Sigmoid colon (tissue), 6 donors: ENCODE measurements at regions not wholly inside any gene's neighbourhood (a gene's known extent, or its start where the extent isn't known, plus 50 kb on each side); places are given as distances from the start of the nearest gene placed in this dataset.

ENCODE experiments used
- DNase-seq: peaks from one replicate; pipeline ENCODE4 v3.0.0-alpha.2; 2019
- H3K27ac ChIP-seq, 4 donors: fragments of 200-600 bp; sonication (generic); one replicate each; pipeline ENCODE4 v1.5.1; 2016 to 2019; ENCODE audit warnings: mild to moderate bottlenecking in 1 of 4
- H3K27me3 ChIP-seq, 3 donors: fragments of 200-600 bp; sonication (generic); one replicate each; pipeline ENCODE4 v1.5.1; 2019; ENCODE audit warnings: mild to moderate bottlenecking in 1 of 3
- H3K36me3 ChIP-seq, 4 donors: fragments of 200-600 bp; sonication (generic); one replicate each; pipeline ENCODE4 v1.5.1; 2016 to 2019
- H3K4me1 ChIP-seq, 4 donors: fragments of 200-600 bp; sonication (generic); one replicate each; pipeline ENCODE4 v1.5.1; 2017 to 2019
- H3K4me3 ChIP-seq, 4 donors: fragments of 200-600 bp; sonication (generic); one replicate each; pipeline ENCODE4 v1.5.1; 2017 to 2019; ENCODE audit warnings: mild to moderate bottlenecking in 2 of 4, moderate library complexity in 1 of 4
- H3K9me3 ChIP-seq, 4 donors: fragments of 200-600 bp in 3 of 4; sonication (generic) in 3 of 4; one replicate each; pipeline versions ENCODE4 v1.5.1 to v1.6.1; 2013 to 2019
- CTCF ChIP-seq, 4 experiments: fragments of 450-650 bp in 3 of 4; fragments of 200-600 bp in 1 of 4; IDR thresholded peaks; one replicate each; pipeline ENCODE4 v1.5.1; 2016 to 2019; ENCODE audit warnings: antibody characterized with exemption in 4 of 4, mild to moderate bottlenecking in 3 of 4, moderate library complexity in 2 of 4
- EP300 ChIP-seq, 4 donors: sonication (generic); formaldehyde crosslinking; IDR thresholded peaks; one replicate each; pipeline ENCODE4 v1.6.1; 2017; ENCODE audit warnings: antibody characterized with exemption in 4 of 4
- POLR2A ChIP-seq, 2 donors: fragments of 450-650 bp; IDR thresholded peaks; one replicate each; pipeline ENCODE4 v1.6.1; 2016; ENCODE audit warnings: antibody characterized with exemption in 2 of 2, mild to moderate bottlenecking in 2 of 2, moderate library complexity in 2 of 2
- POLR2AphosphoS5 ChIP-seq, 4 donors: sonication (generic); formaldehyde crosslinking; IDR thresholded peaks; one replicate each; pipeline ENCODE4 v1.6.1; 2017; ENCODE audit warnings: antibody characterized with exemption in 4 of 4
- WGBS, 2 donors: extraction: QIAGEN DNeasy Blood & Tissue Kit; methylation state at CpG; one replicate each; pipeline ENCODE4 v1.1.7; 2013; 5-methylcytosine and 5-hydroxymethylcytosine counted together
- intact Hi-C: fragments of 100-400 bp; cut with DNase I; formaldehyde crosslinking; loops from one replicate; pipeline ENCODE4 v1.15.1; 2023
- donor health status: healthy with polysubstance abuse.
- donor health status: healthy.

- TF ChIP-seq EP300 (IDR thresholded peaks at IDR 0.05): no peak
- no peak for TF ChIP-seq CTCF (IDR thresholded peaks at IDR 0.05)
- no peak for TF ChIP-seq POLR2A (IDR thresholded peaks at IDR 0.05)
- no peak for TF ChIP-seq POLR2AphosphoS5 (IDR thresholded peaks at IDR 0.05)
- Histone ChIP-seq H3K36me3 (no peaks in the 10 kb centered on the region), H3K27me3 (no peaks in the 10 kb centered on the region), H3K4me1 (no peaks in the 10 kb centered on the region), H3K4me3 (no peak overlapping the region), H3K9me3 (no peaks in the 10 kb centered on the region), H3K27ac (no peak overlapping the region)
- 60 to 73% methylated on average over 5 of the region's 5 CpGs for WGBS, 2 donors
- intact Hi-C loops: no loop called here
- DNase-seq: no peak
Measured at GRCh38 chr2:107728586-107728985, 98.1 kb upstream of the RGPD4 start.

- no peaks in the 10 kb centered on the region for H3K27me3 ChIP-seq
- no peak overlapping the region for H3K27ac ChIP-seq
- H3K4me3 ChIP-seq: no peak overlapping the region
- H3K36me3 ChIP-seq: no peaks in the 10 kb centered on the region
- H3K9me3 ChIP-seq: no peaks in the 10 kb centered on the region
- WGBS, 2 donors: 51 to 73% methylated on average over 3 of the region's 3 CpGs
- TF ChIP-seq EP300 (IDR thresholded peaks at IDR 0.05) (no peak), POLR2AphosphoS5 (IDR thresholded peaks at IDR 0.05) (no peak), CTCF (IDR thresholded peaks at IDR 0.05) (no peak), POLR2A (IDR thresholded peaks at IDR 0.05) (no peak)
- intact Hi-C loops: no loop called here
- no peaks in the 10 kb centered on the region for H3K4me1 ChIP-seq
- DNase-seq: no peak
Measured at GRCh38 chr2:107729440-107729839, 97.3 kb upstream of the RGPD4 start.

- TF ChIP-seq POLR2A (IDR thresholded peaks at IDR 0.05) (no peak), POLR2AphosphoS5 (IDR thresholded peaks at IDR 0.05) (no peak), EP300 (IDR thresholded peaks at IDR 0.05) (no peak), CTCF (IDR thresholded peaks at IDR 0.05) (no peak)
- Histone ChIP-seq H3K27ac (no peak overlapping the region), H3K9me3 (no peaks in the 10 kb centered on the region), H3K27me3 (no peaks in the 10 kb centered on the region), H3K4me1 (no peaks in the 10 kb centered on the region), H3K36me3 (no peaks in the 10 kb centered on the region), H3K4me3 (no peak overlapping the region)
- intact Hi-C loops: no loop called here
- no peak for DNase-seq
- WGBS, 2 donors: 48% methylated on average over 2 of the region's 2 CpGs
Measured at GRCh38 chr2:107730898-107731297, 95.8 kb upstream of the RGPD4 start.

- intact Hi-C loops: no loop called here
Measured at GRCh38 chr2:107731435-107731834, 95.3 kb upstream of the RGPD4 start.

More at GRCh38 chr2:107731435-107731834, 95.3 kb upstream of the RGPD4 start:
- no peaks in the 10 kb centered on the region for H3K9me3 ChIP-seq
- no peak overlapping the region for H3K4me3 ChIP-seq
- H3K27me3 ChIP-seq: no peaks in the 10 kb centered on the region
- H3K36me3 ChIP-seq: no peaks in the 10 kb centered on the region
- no peak for DNase-seq
- TF ChIP-seq POLR2AphosphoS5 (IDR thresholded peaks at IDR 0.05) (no peak), CTCF (IDR thresholded peaks at IDR 0.05) (no peak), POLR2A (IDR thresholded peaks at IDR 0.05) (no peak), EP300 (IDR thresholded peaks at IDR 0.05) (no peak)
- H3K27ac ChIP-seq: no peak overlapping the region
- H3K4me1 ChIP-seq: no peaks in the 10 kb centered on the region
